Liver (tissue), 8 donors: ENCODE measurements at regions not wholly inside any gene's neighbourhood (a gene's known extent, or its start where the extent isn't known, plus 50 kb on each side); places are given as distances from the start of the nearest gene placed in this dataset.
A peak's percentile ranks its signal among the peaks of the same experiment; 100 is the strongest.

Source experiments
- DNase-seq: peaks from one replicate; pipeline ENCODE4 v3.0.0-alpha.2; 2017; ENCODE audit warnings: low spot score
- H3K27ac ChIP-seq, 2 donors: one replicate each; pipeline ENCODE4 v1.7.0; 2013; ENCODE audit warnings: inconsistent platforms in 2 of 2, low read length in 2 of 2, control low read depth in 1 of 2, low read depth in 1 of 2, mild to moderate bottlenecking in 1 of 2
- H3K27me3 ChIP-seq, 4 donors: one replicate each; pipeline versions ENCODE4 v1.6.1 to v1.7.0; 2013; ENCODE audit warnings: low read length in 3 of 4, inconsistent platforms in 1 of 4, mild to moderate bottlenecking in 1 of 4, moderate library complexity in 1 of 4; ENCODE audit not compliant: control insufficient read depth in 4 of 4, insufficient read depth in 4 of 4
- H3K36me3 ChIP-seq, 4 donors: one replicate each; pipeline versions ENCODE4 v1.6.1 to v1.7.0; 2013; ENCODE audit warnings: low read length in 3 of 4, mild to moderate bottlenecking in 3 of 4, low read depth in 1 of 4, moderate library complexity in 1 of 4; ENCODE audit not compliant: control insufficient read depth in 4 of 4, insufficient read depth in 3 of 4
- H3K4me1 ChIP-seq, 4 donors: one replicate each; pipeline versions ENCODE4 v1.6.1 to v1.7.0; 2013; ENCODE audit warnings: low read length in 3 of 4, mild to moderate bottlenecking in 3 of 4, moderate library complexity in 1 of 4; ENCODE audit not compliant: control insufficient read depth in 4 of 4, insufficient read depth in 4 of 4
- H3K4me3 ChIP-seq, 3 donors: one replicate each; pipeline versions ENCODE4 v1.6.1 to v1.7.0; 2013; ENCODE audit warnings: low read length in 3 of 3, control low read depth in 1 of 3, low read depth in 1 of 3, mild to moderate bottlenecking in 1 of 3
- H3K9ac ChIP-seq, 2 donors: one replicate each; pipeline ENCODE4 v1.7.0; 2013; ENCODE audit warnings: low read length in 2 of 2, mild to moderate bottlenecking in 2 of 2, moderate library complexity in 2 of 2, control low read depth in 1 of 2, low read depth in 1 of 2
- H3K9me3 ChIP-seq, 4 donors: one replicate each; pipeline versions ENCODE4 v1.6.1 to v1.7.0; 2013; ENCODE audit warnings: low read length in 3 of 4; ENCODE audit not compliant: control insufficient read depth in 4 of 4
- ATF3 ChIP-seq: IDR thresholded peaks from 2 replicates; pipeline ENCODE4 v1.6.1; 2016; ENCODE audit warnings: antibody characterized with exemption
- CTCF ChIP-seq: fragments of 150-350 bp; IDR thresholded peaks from 2 replicates; pipeline ENCODE4 v1.5.1; 2017; ENCODE audit warnings: improper control_type of control experiment, low read depth, low read length; ENCODE audit not compliant: missing input control
- EGR1 ChIP-seq, 2 donors: IDR thresholded peaks; 2 replicates each; pipeline ENCODE4 v1.6.1; 2016 to 2018; ENCODE audit warnings: antibody characterized with exemption in 2 of 2, low read depth in 2 of 2
- FOXA1 ChIP-seq: IDR thresholded peaks from 2 replicates; pipeline ENCODE4 v1.6.1; 2016; ENCODE audit warnings: antibody characterized with exemption
- FOXA2 ChIP-seq: IDR thresholded peaks from 2 replicates; pipeline ENCODE4 v1.6.1; 2016; ENCODE audit warnings: antibody characterized with exemption
- GABPA ChIP-seq, 2 donors: IDR thresholded peaks in 1 of 2; conservative IDR thresholded peaks in 1 of 2; 2 replicates each; pipeline ENCODE4 v1.6.1; 2016; ENCODE audit warnings: antibody characterized with exemption in 2 of 2, mild to moderate bottlenecking in 1 of 2, moderate library complexity in 1 of 2
- HNF4A ChIP-seq, 2 donors: conservative IDR thresholded peaks; 2 replicates each; pipeline ENCODE4 v1.6.1; 2016; ENCODE audit warnings: antibody characterized with exemption in 2 of 2, mild to moderate bottlenecking in 2 of 2
- HNF4G ChIP-seq: IDR thresholded peaks from 2 replicates; pipeline ENCODE4 v1.6.1; 2016; ENCODE audit warnings: antibody characterized with exemption
- JUND ChIP-seq, 2 donors: IDR thresholded peaks; 2 replicates each; pipeline ENCODE4 v1.6.1; 2016; ENCODE audit warnings: antibody characterized with exemption in 2 of 2
- MAX ChIP-seq: IDR thresholded peaks from 2 replicates; pipeline ENCODE4 v1.6.1; 2016; ENCODE audit warnings: antibody characterized with exemption
- NR2F2 ChIP-seq: IDR thresholded peaks from 2 replicates; pipeline ENCODE4 v1.6.1; 2016; ENCODE audit warnings: antibody characterized with exemption
- RAD21 ChIP-seq, 2 donors: IDR thresholded peaks; 2 replicates each; pipeline ENCODE4 v1.6.1; 2016; ENCODE audit warnings: antibody characterized with exemption in 2 of 2, mild to moderate bottlenecking in 2 of 2
- REST ChIP-seq: IDR thresholded peaks from 2 replicates; pipeline ENCODE4 v1.6.1; 2016; ENCODE audit warnings: antibody characterized with exemption, mild to moderate bottlenecking
- RXRA ChIP-seq, 2 donors: IDR thresholded peaks; 2 replicates each; pipeline ENCODE4 v1.6.1; 2017 to 2018; ENCODE audit warnings: antibody characterized with exemption in 2 of 2, mild to moderate bottlenecking in 1 of 2
- SP1 ChIP-seq: IDR thresholded peaks from 2 replicates; pipeline ENCODE4 v1.6.1; 2018; ENCODE audit warnings: antibody characterized with exemption, mild to moderate bottlenecking
- TAF1 ChIP-seq: conservative IDR thresholded peaks from 2 replicates; pipeline ENCODE4 v1.6.1; 2016; ENCODE audit warnings: antibody characterized with exemption, mild to moderate bottlenecking
- YY1 ChIP-seq: IDR thresholded peaks from 2 replicates; pipeline ENCODE4 v1.6.1; 2016; ENCODE audit warnings: antibody characterized with exemption, mild to moderate bottlenecking
- ZBTB33 ChIP-seq: IDR thresholded peaks from 2 replicates; pipeline ENCODE4 v1.6.1; 2016; ENCODE audit warnings: antibody characterized with exemption
- WGBS: extraction: QIAGEN DNeasy Blood & Tissue Kit; methylation state at CpG from one replicate; pipeline ENCODE4 v1.1.7; 2013; 5-methylcytosine and 5-hydroxymethylcytosine counted together
- donor health status: healthy.
- donor health status: healthy.
- donor health status: healthy.
- donor health status: healthy.
- donor health status: healthy.

- TF ChIP-seq SP1 (no peak), NR2F2 (no peak), MAX (no peak), JUND (IDR thresholded peaks at IDR 0.05) (no peak), HNF4A (conservative IDR thresholded peaks at IDR 0.05) (peak; percentile 16 to 22), RXRA (IDR thresholded peaks at IDR 0.05) (peak in 1 of 2 donors; percentile 15), HNF4G (no peak), FOXA2 (no peak), RAD21 (IDR thresholded peaks at IDR 0.05) (peak in 1 of 2 donors; percentile 33), ZBTB33 (no peak), FOXA1 (no peak), EGR1 (IDR thresholded peaks at IDR 0.05; ENCODE audit: low read depth in 2 of 2) (no peak), YY1 (no peak), CTCF (no peak), REST (no peak), ATF3 (no peak), TAF1 (no peak), GABPA (IDR thresholded peaks at IDR 0.05 in 1 of 2, conservative IDR thresholded peaks at IDR 0.05 in 1 of 2) (no peak)
- no peak for DNase-seq
- no peak overlapping the region for H3K27ac ChIP-seq
- H3K9ac ChIP-seq: no peak overlapping the region
- H3K9me3 ChIP-seq: no peaks in the 10 kb centered on the region
- no peaks in the 10 kb centered on the region for H3K36me3 ChIP-seq
- H3K4me1 ChIP-seq: peaks cover 0 to 3% (median 2%) of the 10 kb centered on the region in 4 donors
- WGBS: 35% methylated on average over 4 of the region's 4 CpGs
- H3K4me3 ChIP-seq: no peak overlapping the region
- no peaks in the 10 kb centered on the region for H3K27me3 ChIP-seq
Observed at GRCh38 chr7:47689558-47689957, 107.6 kb upstream of the TNS3 start.
